ENCODE measurements at regions not wholly inside any gene's neighbourhood (a gene's known extent, or its start where the extent isn't known, plus 50 kb on each side); places are given as distances from the start of the nearest gene placed in this dataset.

DNA sequence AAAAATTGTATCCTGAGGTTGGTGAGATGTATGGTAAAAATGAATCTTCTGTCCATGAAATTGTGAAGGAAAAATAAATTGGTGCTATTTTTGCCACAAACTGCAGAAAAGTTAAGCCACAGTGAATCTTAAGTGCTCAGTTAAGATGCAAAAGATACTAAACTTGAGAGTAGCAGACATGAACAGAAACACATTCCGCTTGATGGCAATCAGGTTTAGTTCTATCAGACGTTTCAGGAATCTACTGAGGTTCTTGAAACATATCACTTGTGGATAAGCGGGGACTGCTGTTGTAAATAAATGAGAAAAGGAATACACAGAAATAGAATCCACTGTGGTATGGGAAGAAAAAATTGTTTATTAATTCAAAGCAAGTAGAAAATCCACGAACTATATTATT lies 311.2 kb upstream of the PRR16 start:
- no peak for DNase-seq (ENCODE audit: low read depth)
- H3K4me3 ChIP-seq (ENCODE audit: control insufficient read depth, low read depth, low read length): no peak overlapping the region
- TF ChIP-seq, protein P1, sequence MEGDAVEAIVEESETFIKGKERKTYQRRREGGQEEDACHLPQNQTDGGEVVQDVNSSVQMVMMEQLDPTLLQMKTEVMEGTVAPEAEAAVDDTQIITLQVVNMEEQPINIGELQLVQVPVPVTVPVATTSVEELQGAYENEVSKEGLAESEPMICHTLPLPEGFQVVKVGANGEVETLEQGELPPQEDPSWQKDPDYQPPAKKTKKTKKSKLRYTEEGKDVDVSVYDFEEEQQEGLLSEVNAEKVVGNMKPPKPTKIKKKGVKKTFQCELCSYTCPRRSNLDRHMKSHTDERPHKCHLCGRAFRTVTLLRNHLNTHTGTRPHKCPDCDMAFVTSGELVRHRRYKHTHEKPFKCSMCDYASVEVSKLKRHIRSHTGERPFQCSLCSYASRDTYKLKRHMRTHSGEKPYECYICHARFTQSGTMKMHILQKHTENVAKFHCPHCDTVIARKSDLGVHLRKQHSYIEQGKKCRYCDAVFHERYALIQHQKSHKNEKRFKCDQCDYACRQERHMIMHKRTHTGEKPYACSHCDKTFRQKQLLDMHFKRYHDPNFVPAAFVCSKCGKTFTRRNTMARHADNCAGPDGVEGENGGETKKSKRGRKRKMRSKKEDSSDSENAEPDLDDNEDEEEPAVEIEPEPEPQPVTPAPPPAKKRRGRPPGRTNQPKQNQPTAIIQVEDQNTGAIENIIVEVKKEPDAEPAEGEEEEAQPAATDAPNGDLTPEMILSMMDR (IDR thresholded peaks at IDR 0.05; ENCODE audit: control insufficient read depth, insufficient read depth, low read depth, low read length, missing control alignments): no peak

DNA sequence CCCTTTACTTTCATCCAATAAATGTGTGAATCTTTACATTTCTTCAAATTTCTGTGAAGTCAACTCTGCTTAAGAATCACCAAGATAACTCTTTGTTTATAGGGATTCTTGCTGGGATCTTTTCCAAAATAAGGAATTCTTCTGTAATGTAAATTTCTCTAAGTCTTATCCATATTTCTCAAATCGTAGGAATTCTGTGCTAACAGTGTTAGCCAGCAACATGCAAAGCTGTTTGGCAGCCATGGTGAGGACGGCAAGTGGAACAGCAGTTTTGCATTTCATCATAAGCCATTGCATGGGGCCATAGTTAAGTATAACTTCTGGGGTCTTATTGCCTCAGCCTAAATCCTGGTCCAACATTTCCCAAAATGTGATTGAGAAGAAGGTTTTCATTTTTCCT lies 310.5 kb upstream of the PRR16 start:
- no peak for DNase-seq (ENCODE audit: low read depth)
- H3K4me3 ChIP-seq (ENCODE audit: control insufficient read depth, low read depth, low read length): no peak overlapping the region

DNA sequence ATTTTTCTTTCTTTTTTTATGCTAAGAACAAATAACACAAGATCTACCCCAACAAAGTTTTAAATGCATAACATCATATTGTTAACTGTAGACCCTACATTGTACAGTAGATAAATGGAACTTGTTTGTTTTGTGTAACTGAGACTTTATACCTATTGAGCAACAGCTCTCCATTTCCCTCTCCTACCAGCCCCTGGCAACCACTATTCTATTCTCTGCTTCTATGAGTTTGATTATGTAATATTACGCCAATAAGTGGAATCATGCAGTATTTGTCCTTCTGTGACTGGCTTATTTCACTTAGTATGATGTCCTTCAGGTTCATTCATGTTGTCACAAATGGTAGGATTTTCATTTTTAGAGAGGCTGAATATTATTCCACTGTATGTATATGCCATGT lies 308.2 kb upstream of the PRR16 start:
- TF ChIP-seq, protein P1 (IDR thresholded peaks at IDR 0.05; ENCODE audit: control insufficient read depth, insufficient read depth, low read depth, low read length, missing control alignments): no peak
- no peak overlapping the region for H3K4me3 ChIP-seq (ENCODE audit: control insufficient read depth, low read depth, low read length)
- no peak for DNase-seq (ENCODE audit: low read depth)

More for the DNA sequence above, 310.5 kb upstream of the PRR16 start:
- TF ChIP-seq, protein P1 (IDR thresholded peaks at IDR 0.05; ENCODE audit: control insufficient read depth, insufficient read depth, low read depth, low read length, missing control alignments): no peak

DNA sequence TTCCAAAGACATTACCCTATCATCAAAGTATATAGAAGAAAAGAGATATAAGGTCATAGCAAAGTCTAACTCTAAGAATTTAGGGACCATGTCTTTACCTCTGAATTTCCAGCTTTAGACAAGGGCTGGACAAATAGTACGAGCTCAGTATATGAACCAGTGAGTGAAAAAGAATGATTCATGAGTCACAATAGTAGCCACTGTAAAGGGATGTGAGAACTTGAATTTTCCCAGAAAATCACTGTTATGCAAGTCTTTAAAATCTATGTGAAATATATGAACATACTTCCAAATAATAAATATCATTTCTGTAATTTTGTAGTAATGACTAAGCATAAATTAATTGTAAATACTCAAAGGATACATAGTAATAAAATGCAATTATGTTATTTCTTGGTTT lies 305.9 kb upstream of the PRR16 start:
- H3K4me3 ChIP-seq (ENCODE audit: control insufficient read depth, low read depth, low read length): no peak overlapping the region
- TF ChIP-seq, protein P1 (IDR thresholded peaks at IDR 0.05; ENCODE audit: control insufficient read depth, insufficient read depth, low read depth, low read length, missing control alignments): no peak
- DNase-seq (ENCODE audit: low read depth): no peak

DNA sequence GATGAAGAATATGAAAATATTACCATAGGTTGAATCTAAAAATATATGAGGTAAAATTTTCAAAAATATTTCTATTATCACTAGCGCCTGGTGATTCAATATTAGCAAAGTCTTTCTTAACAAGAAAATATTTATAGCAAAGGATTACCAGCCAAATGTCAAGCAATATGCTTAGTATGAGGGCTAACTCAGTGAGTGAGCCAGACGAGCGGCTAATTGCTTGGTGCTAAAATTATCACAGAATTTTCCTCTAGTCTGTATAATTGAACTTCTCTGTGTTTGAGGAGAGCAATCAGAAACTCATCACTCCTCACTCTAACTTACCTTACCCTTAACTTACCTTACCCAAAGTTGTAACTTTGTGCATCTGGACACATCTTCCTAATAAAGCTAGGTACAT lies 304.9 kb upstream of the PRR16 start:
- TF ChIP-seq, protein P1 (IDR thresholded peaks at IDR 0.05; ENCODE audit: control insufficient read depth, insufficient read depth, low read depth, low read length, missing control alignments): no peak
- no peak for DNase-seq (ENCODE audit: low read depth)
- no peak overlapping the region for H3K4me3 ChIP-seq (ENCODE audit: control insufficient read depth, low read depth, low read length)

DNA sequence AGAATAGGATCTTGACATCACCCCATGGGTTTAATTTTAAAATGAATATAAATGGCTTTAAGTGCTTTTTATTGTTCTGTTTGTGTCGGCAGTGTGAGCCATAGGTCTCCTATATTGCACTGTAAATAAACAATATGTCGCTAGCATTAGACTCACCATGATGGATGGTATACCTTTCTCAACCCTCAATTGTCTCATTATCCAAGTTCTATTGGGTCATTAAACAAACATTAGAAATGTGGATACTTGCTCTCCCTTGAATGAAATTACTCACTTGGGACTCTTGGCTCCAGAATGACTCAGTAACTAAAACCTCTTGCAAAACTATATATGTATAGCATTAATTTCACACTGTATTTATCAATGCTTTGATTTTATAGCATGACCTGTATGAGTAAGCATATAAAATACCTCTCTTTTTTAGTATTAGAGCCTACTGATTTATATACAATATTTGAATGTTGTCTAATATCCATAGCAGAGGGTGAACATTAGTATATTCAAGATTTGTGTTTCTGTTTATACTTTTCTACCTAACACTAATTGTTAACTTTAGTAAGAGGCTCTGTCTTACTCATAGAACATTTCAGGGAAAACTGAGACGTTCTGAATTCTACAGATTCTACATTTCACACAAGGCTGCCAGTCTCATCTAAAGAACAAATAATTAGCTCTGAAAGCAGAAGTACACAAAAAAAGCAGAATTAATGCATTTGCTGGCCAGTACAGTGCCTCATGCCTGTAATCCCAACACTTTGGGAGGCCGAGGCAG lies 303.8 kb upstream of the PRR16 start:
- TF ChIP-seq, protein P1 (IDR thresholded peaks at IDR 0.05; ENCODE audit: control insufficient read depth, insufficient read depth, low read depth, low read length, missing control alignments): no peak
- no peak for DNase-seq (ENCODE audit: low read depth)
- no peak overlapping the region for H3K4me3 ChIP-seq (ENCODE audit: control insufficient read depth, low read depth, low read length)

All from AG09309 (cell line).